ENCODE measurements at regions not wholly inside any gene's neighbourhood (a gene's known extent, or its start where the extent isn't known, plus 50 kb on each side); places are given as distances from the start of the nearest gene placed in this dataset.

GRCh38 chrX:40485102-40485826 is 95.5 kb upstream of the ATP6AP2 start:
- no peak for DNase-seq (ENCODE audit: low read depth in 3 of 3)

DNA sequence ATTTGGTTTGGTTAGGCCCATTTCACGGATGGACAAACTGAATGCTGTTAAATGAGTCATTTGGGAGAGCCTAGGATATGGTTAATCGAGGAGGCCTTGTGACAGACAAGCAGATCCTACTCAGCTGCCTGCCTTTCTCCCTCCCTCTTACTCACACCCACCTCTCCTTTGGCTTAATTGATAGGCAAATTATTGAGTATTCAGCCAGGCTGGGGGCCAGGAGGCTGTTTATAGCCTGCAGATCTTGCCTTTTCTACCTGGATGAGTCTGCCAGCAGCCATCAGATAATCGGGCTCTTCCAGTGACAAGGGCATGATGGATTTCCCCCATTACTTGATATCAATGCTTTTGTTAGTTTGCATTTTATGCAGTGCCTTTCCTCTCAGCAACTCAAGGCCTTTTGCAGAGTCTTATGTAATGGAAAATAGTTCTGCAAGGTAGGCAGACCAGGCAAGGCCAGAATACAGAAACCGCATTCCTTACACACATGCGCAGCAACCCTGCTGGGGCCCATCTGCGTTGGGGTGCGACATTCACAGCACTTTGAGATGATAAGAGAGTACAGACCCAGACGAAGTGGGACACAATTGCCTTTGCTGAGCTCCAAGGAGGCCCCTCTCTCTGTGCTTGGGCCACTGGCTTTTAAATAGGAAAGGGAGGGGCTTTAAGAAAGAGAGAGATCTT is 96.2 kb upstream of the ATP6AP2 start:
- no peak for DNase-seq (ENCODE audit: low read depth in 3 of 3)

DNA sequence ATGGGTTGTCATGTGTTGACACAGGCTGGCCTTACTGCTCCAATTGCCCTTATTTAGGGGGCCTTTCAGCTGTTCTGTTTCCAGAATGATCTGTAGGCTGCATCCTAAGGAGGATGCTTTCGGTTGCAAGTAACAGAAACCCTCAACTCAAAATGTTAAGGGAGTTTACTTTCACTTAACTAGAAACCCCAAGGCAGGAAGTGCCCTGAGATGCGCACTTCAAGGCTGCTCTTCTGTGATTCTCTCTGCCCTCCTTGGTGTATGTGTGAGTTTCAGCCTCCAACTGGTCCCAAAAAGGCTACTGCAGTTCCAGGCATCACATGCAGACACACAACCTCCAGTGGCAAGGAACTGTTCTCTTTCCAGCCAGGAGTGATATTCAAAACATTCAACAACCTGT is 97.3 kb upstream of the ATP6AP2 start:
- no peak for DNase-seq (ENCODE audit: low read depth in 3 of 3)

DNA sequence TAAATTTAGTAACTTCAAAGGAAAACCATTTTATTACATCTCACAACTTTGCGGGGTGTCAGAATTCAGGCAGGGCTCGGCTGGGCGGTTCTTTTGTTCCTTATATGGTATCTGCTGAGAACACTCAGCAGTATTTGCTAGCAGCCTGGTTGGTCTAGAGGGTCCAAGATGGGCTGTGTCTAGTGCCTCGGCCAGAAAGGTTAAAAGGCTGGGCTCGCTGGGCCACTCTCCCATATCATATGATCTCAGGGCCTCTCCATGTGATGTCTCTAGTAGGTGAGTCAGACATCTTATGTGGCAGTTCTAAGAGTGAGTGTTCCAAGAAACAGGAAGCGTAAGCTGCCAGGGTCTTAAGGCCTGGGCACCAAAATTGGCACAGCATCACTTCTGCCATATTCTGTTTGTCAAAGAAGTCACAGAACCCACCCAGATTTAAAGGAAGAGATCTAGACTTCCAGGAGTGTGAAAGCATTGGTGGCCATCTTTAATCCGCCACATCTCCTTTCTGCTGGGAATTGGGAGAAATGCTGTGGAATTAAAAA is 100.9 kb upstream of the ATP6AP2 start:
- no peak for DNase-seq (ENCODE audit: low read depth in 3 of 3)

DNA sequence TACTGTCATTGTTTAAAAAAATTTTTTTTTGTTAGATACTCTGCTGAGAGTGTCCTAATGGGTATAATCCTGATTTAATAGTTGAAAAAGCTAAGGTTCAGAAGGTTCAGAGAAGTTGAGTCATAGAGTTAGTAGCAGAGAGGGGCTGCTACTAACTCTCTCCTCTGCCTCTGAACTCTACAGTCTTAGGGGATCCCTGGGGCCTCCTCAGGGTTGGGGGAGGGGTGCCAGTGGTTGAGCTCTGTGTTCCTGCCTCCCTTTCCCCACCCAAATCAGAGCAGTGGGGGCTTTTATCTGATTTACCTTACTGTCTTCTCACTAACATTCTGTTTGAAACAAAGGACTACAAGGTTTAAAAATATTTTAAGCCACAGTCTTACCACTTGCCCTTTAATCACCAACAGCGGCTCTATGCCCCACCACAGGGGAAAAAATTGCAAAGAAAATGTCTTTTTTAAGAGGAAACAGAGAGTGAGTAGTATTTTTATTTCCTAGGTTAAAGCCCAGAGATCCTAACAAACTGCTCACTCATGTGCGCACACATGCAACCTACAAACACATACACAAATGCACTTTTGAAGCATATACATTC is 102.2 kb upstream of the ATP6AP2 start:
- no peak for DNase-seq (ENCODE audit: low read depth in 3 of 3)

GRCh38 chrX:40476958-40477357 is 103.8 kb upstream of the ATP6AP2 start:
- DNase-seq (ENCODE audit: low read depth in 3 of 3), result no peak

DNA sequence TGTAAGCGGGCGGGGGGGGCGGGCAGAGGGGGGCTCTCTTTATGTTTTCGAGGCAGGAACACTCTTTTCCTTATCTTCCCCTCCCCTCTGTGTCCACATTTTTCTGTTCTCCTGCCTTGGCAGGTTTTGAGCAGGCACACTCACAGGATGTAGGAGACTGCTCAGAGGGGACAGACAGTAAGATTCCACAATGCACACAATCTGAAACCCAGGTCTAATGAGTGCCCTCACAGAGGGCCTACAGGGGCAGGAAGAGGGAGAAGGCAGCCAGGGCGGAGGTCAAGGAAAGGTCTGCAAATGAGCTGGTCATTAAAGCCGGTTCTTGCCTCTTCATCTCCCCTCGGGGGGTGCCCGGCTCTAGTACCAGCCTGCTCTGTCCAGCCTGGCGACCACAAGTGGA is 106.1 kb upstream of the ATP6AP2 start:
- DNase-seq (ENCODE audit: low read depth in 3 of 3), result no peak

DNA sequence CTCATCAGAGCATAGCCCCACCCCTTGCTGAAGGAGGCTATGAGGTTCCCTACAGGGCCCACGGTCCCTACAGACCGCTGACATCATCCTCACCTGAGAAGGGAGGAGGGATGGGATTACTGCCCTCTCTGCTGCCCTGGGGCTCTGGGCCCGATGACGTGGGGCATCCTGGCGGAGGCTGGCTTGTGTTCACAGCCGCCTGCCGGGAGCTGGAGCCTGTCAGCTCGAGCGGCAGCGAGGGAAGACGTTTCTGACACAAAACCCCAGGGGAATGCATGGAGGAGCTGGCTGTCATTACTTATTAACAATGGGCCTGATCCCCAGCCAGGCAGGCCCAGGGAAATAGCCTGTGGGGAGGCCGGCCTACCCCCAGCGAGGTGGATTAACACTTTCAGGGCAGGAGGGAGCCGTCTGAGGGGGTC is 106.6 kb upstream of the ATP6AP2 start:
- DNase-seq (ENCODE audit: low read depth in 3 of 3), result no peak

GRCh38 chrX:40473460-40474204 is 107.1 kb upstream of the ATP6AP2 start:
- DNase-seq (ENCODE audit: low read depth in 3 of 3), result no peak

- DNase-seq (ENCODE audit: low read depth in 3 of 3), result no peak
Measured at GRCh38 chrX:40471965-40472648, 108.7 kb upstream of the ATP6AP2 start.

DNA sequence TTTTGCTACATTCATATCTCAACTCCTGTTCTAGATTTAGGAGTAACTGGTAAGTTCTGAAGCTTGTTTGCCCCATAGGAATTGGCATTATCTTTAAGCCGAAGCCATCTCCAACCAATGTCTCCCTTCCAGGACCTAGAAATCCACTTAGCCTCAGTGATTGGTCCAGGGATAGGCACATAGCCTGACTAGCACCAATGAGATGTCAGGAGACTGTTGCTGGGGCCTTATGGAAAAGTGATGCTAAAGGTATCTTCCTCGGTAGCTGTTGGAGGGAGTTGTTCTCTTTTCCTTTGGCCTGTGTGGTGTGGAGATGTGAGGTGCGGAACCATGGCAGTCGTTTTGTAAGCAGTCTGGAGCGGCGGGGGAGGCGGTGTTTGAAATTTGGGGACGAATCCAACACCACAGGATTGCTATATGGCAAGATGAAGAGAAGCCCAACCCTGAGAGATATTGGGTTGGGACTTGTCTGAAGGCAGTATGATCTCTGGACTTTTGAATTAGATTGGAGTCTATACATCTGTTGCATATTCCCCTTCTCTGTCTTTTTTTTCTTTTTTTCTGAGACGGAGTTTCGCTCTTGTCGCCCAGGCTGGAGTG is 109.8 kb upstream of the ATP6AP2 start:
- no peak for DNase-seq (ENCODE audit: low read depth in 3 of 3)

DNA sequence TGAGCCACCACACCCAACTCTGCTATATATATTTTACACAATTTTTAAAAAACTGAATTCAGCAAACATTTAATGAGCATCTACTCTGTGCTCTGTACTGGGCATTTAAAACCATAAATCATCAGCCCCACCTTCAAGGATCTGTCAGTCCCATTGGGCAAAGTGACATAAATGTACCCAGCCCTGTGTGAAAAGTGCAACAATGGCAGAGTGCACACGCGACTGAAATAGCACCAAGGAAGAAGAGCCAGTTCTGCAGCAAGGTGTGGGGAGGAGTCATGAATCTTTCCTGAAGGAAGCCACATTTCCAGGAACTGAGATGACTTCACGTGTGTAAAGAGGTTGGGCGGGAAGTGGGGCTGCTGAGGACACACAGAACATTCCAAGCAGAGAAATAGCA is 111.5 kb upstream of the ATP6AP2 start:
- DNase-seq (ENCODE audit: low read depth in 3 of 3), result no peak

- no peak for DNase-seq (ENCODE audit: low read depth in 3 of 3)
Measured at GRCh38 chrX:40468033-40468846, 112.5 kb upstream of the ATP6AP2 start.

DNA sequence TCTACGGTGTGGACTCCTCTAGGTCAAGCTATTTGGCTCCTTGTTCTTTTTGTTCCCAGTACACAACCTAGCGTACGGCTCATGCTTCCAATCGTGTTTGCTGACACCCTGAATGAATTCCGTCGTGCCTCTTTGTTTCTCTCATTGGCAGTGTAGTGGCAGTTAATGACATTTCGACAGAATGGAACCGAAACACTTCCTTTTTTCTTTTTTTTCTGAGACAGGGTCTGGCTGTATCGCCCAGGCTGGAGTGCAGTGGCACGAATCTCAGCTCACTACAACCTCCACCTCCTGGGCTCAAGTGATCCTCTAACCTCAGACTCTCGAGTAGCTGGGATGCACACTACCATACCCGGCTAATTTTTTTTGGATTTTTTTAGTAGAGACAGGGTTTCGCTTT is 113.3 kb upstream of the ATP6AP2 start:
- no peak for DNase-seq (ENCODE audit: low read depth in 3 of 3)

- DNase-seq (ENCODE audit: low read depth in 3 of 3), result no peak
Measured at GRCh38 chrX:40465735-40466551, 114.8 kb upstream of the ATP6AP2 start.

DNA sequence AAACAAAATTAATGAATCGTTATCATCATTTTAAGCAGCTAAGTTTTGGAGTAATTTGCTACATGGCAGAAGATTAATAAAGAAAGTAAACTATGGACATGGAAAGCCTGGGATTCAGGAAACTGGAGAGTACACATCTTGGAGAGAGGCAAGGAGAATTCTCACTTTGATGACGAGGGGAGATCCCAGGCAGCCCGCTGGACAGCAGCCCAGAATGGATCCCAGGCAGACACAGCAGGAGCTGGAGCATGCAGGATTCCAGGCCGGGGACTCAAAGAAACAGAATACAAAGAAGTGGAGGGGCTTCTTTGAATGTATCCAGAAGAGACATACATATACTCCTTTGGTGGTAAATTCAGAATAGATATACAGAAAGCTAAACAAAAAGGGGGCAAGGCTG is 118.0 kb upstream of the ATP6AP2 start:
- no peak for DNase-seq (ENCODE audit: low read depth in 3 of 3)

DNA sequence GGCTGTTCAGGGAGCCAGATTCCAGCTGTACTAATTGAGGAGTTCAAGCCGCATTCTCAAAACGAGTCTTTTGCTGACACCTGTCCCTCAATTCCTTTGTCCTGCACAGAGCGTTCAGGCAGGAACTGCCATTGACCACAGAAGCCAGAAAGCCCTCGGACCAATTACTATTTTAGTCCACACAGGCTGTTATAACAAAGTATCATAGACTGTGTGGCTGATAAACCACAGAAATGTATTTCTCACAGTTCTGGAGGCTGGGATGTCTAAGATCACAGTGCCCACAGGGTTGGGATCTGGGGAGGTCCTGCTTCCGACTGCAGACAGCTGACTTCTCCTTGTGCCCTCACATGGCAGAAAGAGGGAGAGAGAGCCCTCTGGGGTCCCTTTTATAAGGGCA is 119.8 kb upstream of the ATP6AP2 start:
- no peak for DNase-seq (ENCODE audit: low read depth in 3 of 3)

- no peak for DNase-seq (ENCODE audit: low read depth in 3 of 3)
Measured at GRCh38 chrX:40459571-40460158, 121.1 kb upstream of the ATP6AP2 start.

GRCh38 chrX:40457406-40457805 is 123.4 kb upstream of the ATP6AP2 start:
- no peak for DNase-seq (ENCODE audit: low read depth in 3 of 3)

All from stimulated activated CD4-positive, alpha-beta T cell treated with anti-CD3 and anti-CD28 coated beads, TNF-alpha, amount 100 ng/mL, for 4 hours (primary cell).